ENCODE measurements at regions not wholly inside any gene's neighbourhood (a gene's known extent, or its start where the extent isn't known, plus 50 kb on each side); places are given as distances from the start of the nearest gene placed in this dataset.

DNA sequence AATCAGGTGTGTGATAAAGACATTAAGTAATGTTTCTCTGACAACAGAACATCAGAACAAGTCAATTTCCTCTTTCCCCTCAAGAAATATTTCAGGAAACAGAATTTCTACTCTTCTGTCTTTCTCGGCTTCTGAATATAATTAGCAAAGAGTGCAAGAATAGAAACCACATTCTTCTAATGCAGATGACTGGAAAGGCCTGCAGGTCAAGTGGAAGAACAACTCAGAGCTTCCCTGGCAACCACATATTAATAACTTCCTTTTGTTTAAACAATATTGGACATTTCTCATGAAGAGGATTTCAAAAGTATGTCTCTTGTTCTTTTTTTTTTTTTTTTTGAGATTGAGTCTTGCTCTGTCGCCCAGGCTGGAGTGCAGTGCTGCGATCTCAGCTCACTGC is 225.5 kb downstream of the PARM1 start:
- TF ChIP-seq POLR2AphosphoS5 (IDR thresholded peaks at IDR 0.05; ENCODE audit: low read depth, low read length) (no peak), POLR2A (IDR thresholded peaks at IDR 0.05; ENCODE audit: low read depth, low read length) (no peak), TAF1 (IDR thresholded peaks at IDR 0.05; ENCODE audit: borderline replicate concordance, low read depth, low read length) (no peak)

All from GM12892 (cell line).